ENCODE measurements at regions not wholly inside any gene's neighbourhood (a gene's known extent, or its start where the extent isn't known, plus 50 kb on each side); places are given as distances from the start of the nearest gene placed in this dataset.

DNA sequence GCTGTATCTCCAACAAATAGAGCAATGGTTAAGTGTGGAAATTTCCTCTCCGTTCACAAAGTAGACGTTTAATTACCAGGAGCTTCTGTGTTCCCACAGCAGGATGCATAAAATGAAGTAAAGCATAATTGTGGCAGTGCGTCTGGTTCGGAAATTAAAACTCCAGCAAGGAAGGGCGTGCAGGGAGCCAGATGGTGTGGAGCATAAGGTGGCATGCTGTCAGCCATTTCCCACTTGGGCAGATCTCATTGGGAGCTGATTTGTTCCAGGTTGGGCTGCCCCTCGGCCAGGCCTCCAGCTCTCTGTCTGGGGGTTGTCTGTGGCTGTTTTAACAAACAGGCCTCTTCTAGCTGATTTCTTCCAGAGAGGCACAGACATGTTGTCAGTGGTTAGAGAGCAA, 182.1 kb upstream of the CLNK start:
- no peaks in the 10 kb centered on the region for H3K36me3 ChIP-seq
- peaks cover 0 to 5% (median 0%) of the 10 kb centered on the region in 3 donors for H3K9me3 ChIP-seq
- H3K27ac ChIP-seq, result no peak overlapping the region
- H3K27me3 ChIP-seq, result no peaks in the 10 kb centered on the region
- ATAC-seq (no peak), DNase-seq (no peak)
- no peak overlapping the region for H3K4me3 ChIP-seq
- H3K4me1 ChIP-seq, result no peaks in the 10 kb centered on the region
- intact Hi-C loops (cut with DNase I; ENCODE audit: low total_unique reads) (no loop called here), in situ Hi-C loops (cut with MboI; ENCODE audit: low sequenced_read_pairs in 4 of 4) (no loop called here)
- TF ChIP-seq POLR2A (IDR thresholded peaks at IDR 0.05), result no peak
- TF ChIP-seq, protein P1, sequence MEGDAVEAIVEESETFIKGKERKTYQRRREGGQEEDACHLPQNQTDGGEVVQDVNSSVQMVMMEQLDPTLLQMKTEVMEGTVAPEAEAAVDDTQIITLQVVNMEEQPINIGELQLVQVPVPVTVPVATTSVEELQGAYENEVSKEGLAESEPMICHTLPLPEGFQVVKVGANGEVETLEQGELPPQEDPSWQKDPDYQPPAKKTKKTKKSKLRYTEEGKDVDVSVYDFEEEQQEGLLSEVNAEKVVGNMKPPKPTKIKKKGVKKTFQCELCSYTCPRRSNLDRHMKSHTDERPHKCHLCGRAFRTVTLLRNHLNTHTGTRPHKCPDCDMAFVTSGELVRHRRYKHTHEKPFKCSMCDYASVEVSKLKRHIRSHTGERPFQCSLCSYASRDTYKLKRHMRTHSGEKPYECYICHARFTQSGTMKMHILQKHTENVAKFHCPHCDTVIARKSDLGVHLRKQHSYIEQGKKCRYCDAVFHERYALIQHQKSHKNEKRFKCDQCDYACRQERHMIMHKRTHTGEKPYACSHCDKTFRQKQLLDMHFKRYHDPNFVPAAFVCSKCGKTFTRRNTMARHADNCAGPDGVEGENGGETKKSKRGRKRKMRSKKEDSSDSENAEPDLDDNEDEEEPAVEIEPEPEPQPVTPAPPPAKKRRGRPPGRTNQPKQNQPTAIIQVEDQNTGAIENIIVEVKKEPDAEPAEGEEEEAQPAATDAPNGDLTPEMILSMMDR (IDR thresholded peaks at IDR 0.05 in 4 of 5, conservative IDR thresholded peaks at IDR 0.05 in 1 of 5), result no peak

DNA sequence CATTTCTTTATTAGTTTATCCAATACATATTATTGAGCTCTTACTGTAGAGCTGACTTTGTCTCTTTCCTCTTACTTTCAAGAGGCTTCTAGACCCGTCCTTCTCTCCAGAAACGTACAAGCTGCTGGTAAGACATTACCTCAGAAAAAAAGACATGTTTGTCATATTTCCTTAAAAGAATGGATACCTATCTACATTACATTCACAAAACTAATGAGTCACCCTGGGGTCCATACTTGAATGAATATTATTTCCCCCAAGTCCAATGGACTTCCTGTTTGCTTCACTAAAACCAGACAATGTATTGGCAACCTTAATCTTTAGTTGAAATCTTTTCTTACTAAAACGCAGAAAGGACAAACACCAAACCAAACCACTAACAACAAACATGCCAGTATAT, 176.5 kb upstream of the CLNK start:
- Histone ChIP-seq H3K27me3 (no peaks in the 10 kb centered on the region), H3K9me3 (no peaks in the 10 kb centered on the region), H3K4me3 (no peak overlapping the region), H3K4me1 (no peaks in the 10 kb centered on the region), H3K36me3 (no peaks in the 10 kb centered on the region), H3K27ac (no peak overlapping the region)
- TF ChIP-seq, protein P1 (IDR thresholded peaks at IDR 0.05 in 4 of 5, conservative IDR thresholded peaks at IDR 0.05 in 1 of 5), result no peak
- TF ChIP-seq POLR2A (IDR thresholded peaks at IDR 0.05), result no peak
- intact Hi-C loops (cut with DNase I; ENCODE audit: low total_unique reads), result no loop called here
- no peak for DNase-seq
- no peak for ATAC-seq
- in situ Hi-C loops (cut with MboI; ENCODE audit: low sequenced_read_pairs in 4 of 4), result no loop called here

DNA sequence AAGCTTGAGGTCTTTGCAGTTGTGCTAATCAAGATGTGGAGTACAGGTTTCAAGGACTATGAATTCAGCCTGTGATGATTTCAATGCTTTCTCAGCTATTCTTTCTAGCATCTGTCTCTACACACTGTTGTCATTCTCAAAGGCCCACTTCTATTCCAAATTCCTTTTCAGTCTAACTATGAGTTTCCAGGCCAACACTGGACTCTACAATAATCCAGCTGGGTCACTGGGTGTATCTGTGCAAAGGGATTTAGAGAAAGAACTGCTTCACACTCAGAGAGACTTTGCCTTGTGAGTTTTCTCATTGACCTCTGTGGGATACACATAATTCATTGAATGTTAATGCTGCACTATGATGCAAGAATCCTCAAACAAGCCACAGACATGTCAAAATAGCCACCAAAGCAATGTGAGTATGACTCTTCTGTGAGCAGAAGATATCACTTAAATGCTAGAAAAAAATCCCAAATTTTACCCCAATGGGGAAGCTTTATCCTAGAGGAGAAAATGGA, 171.8 kb upstream of the CLNK start:
- TF ChIP-seq, protein P1 (IDR thresholded peaks at IDR 0.05 in 4 of 5, conservative IDR thresholded peaks at IDR 0.05 in 1 of 5), result no peak
- no peak for TF ChIP-seq POLR2A (IDR thresholded peaks at IDR 0.05)
- Histone ChIP-seq H3K9me3 (no peaks in the 10 kb centered on the region), H3K4me3 (no peak overlapping the region), H3K4me1 (no peaks in the 10 kb centered on the region), H3K27ac (no peak overlapping the region), H3K27me3 (no peaks in the 10 kb centered on the region), H3K36me3 (no peaks in the 10 kb centered on the region)
- ATAC-seq (no peak), DNase-seq (no peak)
- in situ Hi-C loops (cut with MboI; ENCODE audit: low sequenced_read_pairs in 4 of 4), result no loop called here
- intact Hi-C loops (cut with DNase I; ENCODE audit: low total_unique reads), result no loop called here

DNA sequence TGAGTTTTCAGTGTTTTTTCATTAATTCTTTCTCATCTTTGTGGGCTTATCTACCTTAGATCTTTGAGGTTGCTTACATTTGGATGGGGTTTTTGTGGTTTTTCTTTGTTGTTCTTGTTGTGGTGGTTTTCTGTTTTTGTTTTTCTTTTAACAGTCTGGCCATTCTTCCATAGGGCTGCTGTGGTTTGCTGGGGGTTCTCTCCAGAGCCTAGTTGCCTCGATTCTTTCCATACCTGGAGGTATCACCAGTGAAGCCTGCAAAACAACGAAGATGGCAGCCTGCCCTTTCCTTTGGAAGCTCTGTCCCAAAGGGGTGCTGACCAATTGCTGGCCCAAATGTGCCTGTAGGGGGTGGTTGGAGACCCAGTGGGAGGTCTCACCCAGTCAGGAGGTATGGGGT, 168.6 kb upstream of the CLNK start:
- DNase-seq, result no peak
- TF ChIP-seq, protein P1 (IDR thresholded peaks at IDR 0.05 in 4 of 5, conservative IDR thresholded peaks at IDR 0.05 in 1 of 5), result no peak
- TF ChIP-seq POLR2A (IDR thresholded peaks at IDR 0.05), result no peak
- Histone ChIP-seq H3K36me3 (no peaks in the 10 kb centered on the region), H3K27ac (no peak overlapping the region), H3K4me3 (no peak overlapping the region), H3K9me3 (no peaks in the 10 kb centered on the region), H3K27me3 (no peaks in the 10 kb centered on the region), H3K4me1 (no peaks in the 10 kb centered on the region)
- no peak for ATAC-seq
- in situ Hi-C loops (cut with MboI; ENCODE audit: low sequenced_read_pairs in 4 of 4) (no loop called here), intact Hi-C loops (cut with DNase I; ENCODE audit: low total_unique reads) (no loop called here)

DNA sequence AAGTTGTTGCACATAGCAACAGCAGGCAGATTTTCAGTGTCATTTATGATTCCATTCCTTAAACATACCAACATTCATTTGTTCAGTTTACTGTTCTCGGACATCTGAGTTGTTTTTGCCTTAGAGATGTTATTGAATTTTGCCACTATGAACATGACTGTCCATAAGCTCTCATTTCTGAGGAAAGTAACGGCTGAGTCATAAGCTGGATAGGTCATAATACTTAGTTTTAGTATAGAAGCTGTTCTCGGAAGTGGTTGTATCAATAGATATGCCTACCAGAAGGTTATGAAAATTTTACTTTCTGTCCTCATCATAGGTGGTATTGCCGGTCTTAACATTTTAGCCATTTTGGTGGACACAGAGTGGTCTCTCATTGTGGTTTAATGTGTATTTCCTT, 157.1 kb upstream of the CLNK start:
- DNase-seq (no peak), ATAC-seq (no peak)
- no peak overlapping the region for H3K4me3 ChIP-seq
- in situ Hi-C loops (cut with MboI; ENCODE audit: low sequenced_read_pairs in 4 of 4), result no loop called here
- no peaks in the 10 kb centered on the region for H3K36me3 ChIP-seq
- TF ChIP-seq POLR2A (IDR thresholded peaks at IDR 0.05), result no peak
- TF ChIP-seq, protein P1 (IDR thresholded peaks at IDR 0.05 in 4 of 5, conservative IDR thresholded peaks at IDR 0.05 in 1 of 5), result no peak
- H3K4me1 ChIP-seq, result no peaks in the 10 kb centered on the region
- no peaks in the 10 kb centered on the region for H3K27me3 ChIP-seq
- H3K9me3 ChIP-seq, result no peaks in the 10 kb centered on the region
- intact Hi-C loops (cut with DNase I; ENCODE audit: low total_unique reads), result no loop called here
- H3K27ac ChIP-seq, result no peak overlapping the region

All from gastrocnemius medialis (tissue), 4 donors.